Middle frontal gyrus (tissue), 1 donor: ENCODE measurements at regions not wholly inside any gene's neighbourhood (a gene's known extent, or its start where the extent isn't known, plus 50 kb on each side); places are given as distances from the start of the nearest gene placed in this dataset.

ENCODE experiments used
- DNase-seq: peaks from one replicate; pipeline ENCODE4 v3.0.0-alpha.2; 2015; ENCODE audit warnings: low spot score; ENCODE audit errors: extremely low spot score

- no peak for DNase-seq
These were observed 63.7 kb downstream of the SPCS3 start for GRCh38 chr4:176383273-176384077.

GRCh38 chr4:176385601-176386000 is 65.8 kb downstream of the SPCS3 start:
- no peak for DNase-seq

GRCh38 chr4:176387571-176387970 is 67.8 kb downstream of the SPCS3 start:
- no peak for DNase-seq

- DNase-seq = no peak
These were observed 73.7 kb downstream of the SPCS3 start for GRCh38 chr4:176393306-176394013.

GRCh38 chr4:176400816-176401461 is 81.2 kb downstream of the SPCS3 start:
- no peak for DNase-seq

GRCh38 chr4:176404621-176405020 is 84.9 kb downstream of the SPCS3 start:
- DNase-seq = no peak

- no peak for DNase-seq
These were observed 86.5 kb downstream of the SPCS3 start for GRCh38 chr4:176406297-176406696.

GRCh38 chr4:176406736-176407135 is 87.0 kb downstream of the SPCS3 start:
- DNase-seq = no peak

- no peak for DNase-seq
These were observed 89.9 kb downstream of the SPCS3 start for GRCh38 chr4:176409627-176410026.

- no peak for DNase-seq
These were observed 93.4 kb downstream of the SPCS3 start for GRCh38 chr4:176413171-176413570.

- DNase-seq = no peak
These were observed 102.2 kb downstream of the SPCS3 start for GRCh38 chr4:176422001-176422400.

- no peak for DNase-seq
These were observed 102.7 kb downstream of the SPCS3 start for GRCh38 chr4:176422511-176422910.

GRCh38 chr4:176425035-176425434 is 105.3 kb downstream of the SPCS3 start:
- DNase-seq = no peak

- no peak for DNase-seq
These were observed 113.2 kb downstream of the SPCS3 start for GRCh38 chr4:176432811-176433540.

- no peak for DNase-seq
These were observed 114.2 kb downstream of the SPCS3 start for GRCh38 chr4:176433983-176434382.

GRCh38 chr4:176435901-176436292 is 116.1 kb downstream of the SPCS3 start:
- DNase-seq = no peak

GRCh38 chr4:176436293-176436973 is 116.7 kb downstream of the SPCS3 start:
- DNase-seq = no peak

GRCh38 chr4:176437756-176438155 is 118.0 kb downstream of the SPCS3 start:
- no peak for DNase-seq

- no peak for DNase-seq
These were observed 118.6 kb downstream of the SPCS3 start for GRCh38 chr4:176438401-176438800.

GRCh38 chr4:176439611-176440010 is 119.8 kb downstream of the SPCS3 start:
- no peak for DNase-seq

GRCh38 chr4:176440698-176441097 is 120.9 kb downstream of the SPCS3 start:
- DNase-seq = no peak
